GM23338 (cell line): ENCODE measurements at regions not wholly inside any gene's neighbourhood (a gene's known extent, or its start where the extent isn't known, plus 50 kb on each side); places are given as distances from the start of the nearest gene placed in this dataset.

ENCODE experiments used
- CREB1 ChIP-seq: fragments of 250-450 bp; sonication (Bioruptor Pico); IDR thresholded peaks from 2 replicates; pipeline ENCODE4 v1.5.0; 2020; ENCODE audit warnings: low read depth, mild to moderate bottlenecking, moderate library complexity
- EZH2 ChIP-seq: fragments of 200-600 bp; sonication (generic); IDR thresholded peaks from one replicate; pipeline ENCODE4 v1.8.0; 2017; ENCODE audit warnings: antibody characterized with exemption, mild to moderate bottlenecking, low read depth; ENCODE audit not compliant: unreplicated experiment
- EZH2phosphoT487 ChIP-seq: fragments of 200-600 bp; sonication (generic); IDR thresholded peaks from one replicate; pipeline ENCODE4 v1.8.1; 2018; ENCODE audit warnings: antibody characterized with exemption; ENCODE audit not compliant: unreplicated experiment
- JUNB ChIP-seq: IDR thresholded peaks from one replicate; pipeline ENCODE4 v1.6.1; 2016; ENCODE audit warnings: antibody characterized with exemption; ENCODE audit not compliant: unreplicated experiment
- NANOG ChIP-seq: IDR thresholded peaks from 2 replicates; pipeline ENCODE4 v1.6.1; 2016; ENCODE audit warnings: antibody characterized with exemption, borderline replicate concordance
- POLR2AphosphoS5 ChIP-seq: IDR thresholded peaks from 2 replicates; pipeline ENCODE4 v1.6.1; 2016; ENCODE audit warnings: antibody characterized with exemption, low read depth
- ZNF331 ChIP-seq: fragments of 250-450 bp; sonication (Bioruptor Pico); IDR thresholded peaks from 2 replicates; pipeline ENCODE4 v1.5.0; 2020; ENCODE audit warnings: low read depth, mild to moderate bottlenecking, moderate library complexity
- TF ChIP-seq, protein P1 (sequence below), 2 experiments: fragments of 200-600 bp in 1 of 2; sonication (generic) in 1 of 2; conservative IDR thresholded peaks; 2 replicates each; pipeline versions ENCODE4 v1.5.1 to v1.6.1; 2016 to 2017; ENCODE audit warnings: antibody characterized with exemption in 2 of 2, low read depth in 2 of 2, mild to moderate bottlenecking in 2 of 2, moderate library complexity in 1 of 2
- TF ChIP-seq, protein P2 (sequence below): IDR thresholded peaks from one replicate; pipeline ENCODE4 v1.6.1; 2018; ENCODE audit warnings: antibody characterized with exemption; ENCODE audit not compliant: unreplicated experiment

DNA sequence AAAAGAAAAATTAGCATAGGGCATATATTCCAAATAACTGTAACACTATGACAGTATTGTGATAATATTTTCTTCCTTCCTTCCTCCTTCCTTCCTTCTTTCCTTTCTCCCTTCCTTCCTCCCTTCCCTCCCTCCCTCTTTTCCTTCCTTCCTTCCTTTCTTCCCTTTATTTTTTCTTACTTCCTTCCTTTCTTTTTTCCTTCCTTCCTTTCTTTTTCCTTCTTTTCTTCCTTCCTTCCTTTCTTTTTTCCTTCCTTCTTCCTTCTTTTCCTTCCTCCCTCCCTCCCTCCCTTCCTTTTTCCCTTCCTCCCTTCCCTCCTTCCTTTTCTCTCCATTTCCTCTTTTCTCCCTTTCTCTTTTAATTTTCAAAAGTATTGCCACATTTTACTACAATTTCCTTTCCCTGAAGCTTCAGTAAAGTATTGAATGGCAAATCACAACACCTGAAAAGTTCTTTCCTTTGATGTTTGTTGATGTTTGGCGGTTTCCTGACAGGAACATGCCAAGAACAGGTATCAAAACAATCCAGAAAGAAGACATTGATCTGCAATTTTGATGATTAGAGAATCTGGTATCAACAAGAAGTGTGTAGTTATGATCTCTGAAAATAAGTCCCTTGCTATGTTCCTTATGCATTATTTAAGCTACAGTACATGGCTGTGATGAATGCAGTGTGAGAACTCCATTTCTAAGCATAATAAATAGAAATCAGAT lies 253.1 kb upstream of the EDIL3 start:
- TF ChIP-seq, protein P1, sequence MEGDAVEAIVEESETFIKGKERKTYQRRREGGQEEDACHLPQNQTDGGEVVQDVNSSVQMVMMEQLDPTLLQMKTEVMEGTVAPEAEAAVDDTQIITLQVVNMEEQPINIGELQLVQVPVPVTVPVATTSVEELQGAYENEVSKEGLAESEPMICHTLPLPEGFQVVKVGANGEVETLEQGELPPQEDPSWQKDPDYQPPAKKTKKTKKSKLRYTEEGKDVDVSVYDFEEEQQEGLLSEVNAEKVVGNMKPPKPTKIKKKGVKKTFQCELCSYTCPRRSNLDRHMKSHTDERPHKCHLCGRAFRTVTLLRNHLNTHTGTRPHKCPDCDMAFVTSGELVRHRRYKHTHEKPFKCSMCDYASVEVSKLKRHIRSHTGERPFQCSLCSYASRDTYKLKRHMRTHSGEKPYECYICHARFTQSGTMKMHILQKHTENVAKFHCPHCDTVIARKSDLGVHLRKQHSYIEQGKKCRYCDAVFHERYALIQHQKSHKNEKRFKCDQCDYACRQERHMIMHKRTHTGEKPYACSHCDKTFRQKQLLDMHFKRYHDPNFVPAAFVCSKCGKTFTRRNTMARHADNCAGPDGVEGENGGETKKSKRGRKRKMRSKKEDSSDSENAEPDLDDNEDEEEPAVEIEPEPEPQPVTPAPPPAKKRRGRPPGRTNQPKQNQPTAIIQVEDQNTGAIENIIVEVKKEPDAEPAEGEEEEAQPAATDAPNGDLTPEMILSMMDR (conservative IDR thresholded peaks at IDR 0.05; ENCODE audit: low read depth in 2 of 2), result no peak
- no peak for TF ChIP-seq POLR2AphosphoS5
- TF ChIP-seq EZH2phosphoT487, result no peak
- no peak for TF ChIP-seq CREB1 (CRISPR knock-in tag)
- TF ChIP-seq EZH2, result no peak
- no peak for TF ChIP-seq JUNB
- no peak for TF ChIP-seq NANOG
- no peak for TF ChIP-seq ZNF331 (CRISPR knock-in tag)
- TF ChIP-seq, protein P2, sequence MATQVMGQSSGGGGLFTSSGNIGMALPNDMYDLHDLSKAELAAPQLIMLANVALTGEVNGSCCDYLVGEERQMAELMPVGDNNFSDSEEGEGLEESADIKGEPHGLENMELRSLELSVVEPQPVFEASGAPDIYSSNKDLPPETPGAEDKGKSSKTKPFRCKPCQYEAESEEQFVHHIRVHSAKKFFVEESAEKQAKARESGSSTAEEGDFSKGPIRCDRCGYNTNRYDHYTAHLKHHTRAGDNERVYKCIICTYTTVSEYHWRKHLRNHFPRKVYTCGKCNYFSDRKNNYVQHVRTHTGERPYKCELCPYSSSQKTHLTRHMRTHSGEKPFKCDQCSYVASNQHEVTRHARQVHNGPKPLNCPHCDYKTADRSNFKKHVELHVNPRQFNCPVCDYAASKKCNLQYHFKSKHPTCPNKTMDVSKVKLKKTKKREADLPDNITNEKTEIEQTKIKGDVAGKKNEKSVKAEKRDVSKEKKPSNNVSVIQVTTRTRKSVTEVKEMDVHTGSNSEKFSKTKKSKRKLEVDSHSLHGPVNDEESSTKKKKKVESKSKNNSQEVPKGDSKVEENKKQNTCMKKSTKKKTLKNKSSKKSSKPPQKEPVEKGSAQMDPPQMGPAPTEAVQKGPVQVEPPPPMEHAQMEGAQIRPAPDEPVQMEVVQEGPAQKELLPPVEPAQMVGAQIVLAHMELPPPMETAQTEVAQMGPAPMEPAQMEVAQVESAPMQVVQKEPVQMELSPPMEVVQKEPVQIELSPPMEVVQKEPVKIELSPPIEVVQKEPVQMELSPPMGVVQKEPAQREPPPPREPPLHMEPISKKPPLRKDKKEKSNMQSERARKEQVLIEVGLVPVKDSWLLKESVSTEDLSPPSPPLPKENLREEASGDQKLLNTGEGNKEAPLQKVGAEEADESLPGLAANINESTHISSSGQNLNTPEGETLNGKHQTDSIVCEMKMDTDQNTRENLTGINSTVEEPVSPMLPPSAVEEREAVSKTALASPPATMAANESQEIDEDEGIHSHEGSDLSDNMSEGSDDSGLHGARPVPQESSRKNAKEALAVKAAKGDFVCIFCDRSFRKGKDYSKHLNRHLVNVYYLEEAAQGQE, result no peak
